SK-N-SH treated with all-trans-retinoic acid at 6 μM for 48 hours (cell line): ENCODE measurements at regions not wholly inside any gene's neighbourhood (a gene's known extent, or its start where the extent isn't known, plus 50 kb on each side); places are given as distances from the start of the nearest gene placed in this dataset.

ENCODE experiments used
- ATAC-seq: fragments of 200-7000 bp; cut with Tn5 transposase; 3 replicates; pipeline ENCODE4 v1.9.1; 2020; ENCODE audit warnings: mild to moderate bottlenecking, moderate library complexity
- BACH2 ChIP-seq: fragments of 250-450 bp; sonication (Bioruptor Pico); IDR thresholded peaks from 2 replicates; pipeline ENCODE4 v1.9.0; 2021; ENCODE audit warnings: mild to moderate bottlenecking, borderline replicate concordance
- ESRRG ChIP-seq: fragments of 250-450 bp; sonication (Bioruptor Pico); IDR thresholded peaks from 2 replicates; pipeline ENCODE4 v1.6.1; 2021; ENCODE audit warnings: mild to moderate bottlenecking
- GLIS3 ChIP-seq: fragments of 250-450 bp; sonication (Bioruptor Pico); IDR thresholded peaks from 2 replicates; pipeline ENCODE4 v1.5.0; 2020; ENCODE audit warnings: mild to moderate bottlenecking, moderate library complexity
- ISL1 ChIP-seq: fragments of 250-450 bp; sonication (Bioruptor Pico); IDR thresholded peaks from 2 replicates; pipeline ENCODE4 v2.1.2; 2022; ENCODE audit warnings: mild to moderate bottlenecking, moderate library complexity
- OSR1 ChIP-seq: fragments of 250-450 bp; sonication (Bioruptor Pico); IDR thresholded peaks from 2 replicates; pipeline ENCODE4 v1.8.0; 2022; ENCODE audit warnings: moderate library complexity, mild to moderate bottlenecking, inconsistent platforms
- PPARA ChIP-seq: fragments of 250-450 bp; sonication (Bioruptor Pico); IDR thresholded peaks from 2 replicates; pipeline ENCODE4 v1.5.0; 2020; ENCODE audit warnings: mild to moderate bottlenecking, borderline replicate concordance
- RARB ChIP-seq: fragments of 250-450 bp; sonication (Bioruptor Pico); IDR thresholded peaks from 2 replicates; pipeline ENCODE4 v1.8.0; 2021; ENCODE audit warnings: mild to moderate bottlenecking, moderate library complexity
- SNAI2 ChIP-seq: fragments of 250-450 bp; sonication (Bioruptor Pico); IDR thresholded peaks from 2 replicates; pipeline ENCODE4 v1.5.0; 2020; ENCODE audit warnings: mild to moderate bottlenecking, moderate library complexity
- TCF4 ChIP-seq: fragments of 250-450 bp; sonication (Bioruptor Pico); IDR thresholded peaks from 2 replicates; pipeline ENCODE4 v1.8.0; 2021; ENCODE audit warnings: mild to moderate bottlenecking, moderate library complexity, borderline replicate concordance
- TOX ChIP-seq: fragments of 250-450 bp; sonication (Bioruptor Pico); IDR thresholded peaks from 2 replicates; pipeline ENCODE4 v1.8.0; 2021; ENCODE audit warnings: mild to moderate bottlenecking, moderate library complexity, borderline replicate concordance
- TSHZ2 ChIP-seq: fragments of 250-450 bp; sonication (Bioruptor Pico); IDR thresholded peaks from 2 replicates; pipeline ENCODE4 v1.5.0; 2020; ENCODE audit warnings: mild to moderate bottlenecking, moderate library complexity
- ZC3H10 ChIP-seq: fragments of 250-450 bp; sonication (Bioruptor Pico); IDR thresholded peaks from 2 replicates; pipeline ENCODE4 v1.5.1; 2021; ENCODE audit warnings: mild to moderate bottlenecking, moderate library complexity
- ZFP3 ChIP-seq: fragments of 250-450 bp; sonication (Bioruptor Pico); IDR thresholded peaks from 2 replicates; pipeline ENCODE4 v1.5.0; 2020; ENCODE audit warnings: mild to moderate bottlenecking, moderate library complexity
- ZFP30 ChIP-seq: fragments of 450-650 bp; formaldehyde crosslinking; IDR thresholded peaks from 2 replicates; pipeline ENCODE4 v1.5.0; 2022; ENCODE audit warnings: mild to moderate bottlenecking, moderate library complexity
- ZNF565 ChIP-seq: fragments of 450-650 bp; formaldehyde crosslinking; conservative IDR thresholded peaks from 2 replicates; pipeline ENCODE4 v1.5.0; 2020; ENCODE audit warnings: low read depth, mild to moderate bottlenecking, moderate library complexity
- ZNF70 ChIP-seq: fragments of 450-650 bp; formaldehyde crosslinking; IDR thresholded peaks from 2 replicates; pipeline ENCODE4 v1.5.0; 2020; ENCODE audit warnings: mild to moderate bottlenecking, moderate library complexity
- ZNF8 ChIP-seq: fragments of 450-650 bp; formaldehyde crosslinking; IDR thresholded peaks from 2 replicates; pipeline ENCODE4 v1.5.0; 2020; ENCODE audit warnings: mild to moderate bottlenecking, moderate library complexity
- TF ChIP-seq, protein P1 (sequence below): fragments of 250-450 bp; sonication (Bioruptor Pico); IDR thresholded peaks from 2 replicates; pipeline ENCODE4 v1.8.0; 2021; ENCODE audit warnings: low read depth, mild to moderate bottlenecking, moderate library complexity, borderline replicate concordance
- TF ChIP-seq, protein P2 (sequence below): fragments of 250-450 bp; sonication (Bioruptor Pico); IDR thresholded peaks from 2 replicates; pipeline ENCODE4 v1.5.1; 2021; ENCODE audit warnings: mild to moderate bottlenecking, moderate library complexity
- TF ChIP-seq, protein P3 (sequence below): fragments of 250-450 bp; sonication (Bioruptor Pico); IDR thresholded peaks from 2 replicates; pipeline ENCODE4 v1.5.1; 2020; ENCODE audit warnings: low read depth, mild to moderate bottlenecking, moderate library complexity
- TF ChIP-seq, protein P4 (sequence below): fragments of 250-450 bp; sonication (Bioruptor Pico); IDR thresholded peaks from 2 replicates; pipeline ENCODE4 v1.8.0; 2020; ENCODE audit warnings: mild to moderate bottlenecking, moderate library complexity, borderline replicate concordance

- no peak for ATAC-seq
- no peak for TF ChIP-seq OSR1 (CRISPR knock-in tag)
- TF ChIP-seq, protein P1, sequence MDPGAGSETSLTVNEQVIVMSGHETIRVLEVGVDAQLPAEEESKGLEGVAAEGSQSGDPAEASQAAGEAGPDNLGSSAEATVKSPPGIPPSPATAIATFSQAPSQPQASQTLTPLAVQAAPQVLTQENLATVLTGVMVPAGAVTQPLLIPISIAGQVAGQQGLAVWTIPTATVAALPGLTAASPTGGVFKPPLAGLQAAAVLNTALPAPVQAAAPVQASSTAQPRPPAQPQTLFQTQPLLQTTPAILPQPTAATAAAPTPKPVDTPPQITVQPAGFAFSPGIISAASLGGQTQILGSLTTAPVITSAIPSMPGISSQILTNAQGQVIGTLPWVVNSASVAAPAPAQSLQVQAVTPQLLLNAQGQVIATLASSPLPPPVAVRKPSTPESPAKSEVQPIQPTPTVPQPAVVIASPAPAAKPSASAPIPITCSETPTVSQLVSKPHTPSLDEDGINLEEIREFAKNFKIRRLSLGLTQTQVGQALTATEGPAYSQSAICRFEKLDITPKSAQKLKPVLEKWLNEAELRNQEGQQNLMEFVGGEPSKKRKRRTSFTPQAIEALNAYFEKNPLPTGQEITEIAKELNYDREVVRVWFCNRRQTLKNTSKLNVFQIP (CRISPR knock-in tag), result no peak
- TF ChIP-seq, protein P2, sequence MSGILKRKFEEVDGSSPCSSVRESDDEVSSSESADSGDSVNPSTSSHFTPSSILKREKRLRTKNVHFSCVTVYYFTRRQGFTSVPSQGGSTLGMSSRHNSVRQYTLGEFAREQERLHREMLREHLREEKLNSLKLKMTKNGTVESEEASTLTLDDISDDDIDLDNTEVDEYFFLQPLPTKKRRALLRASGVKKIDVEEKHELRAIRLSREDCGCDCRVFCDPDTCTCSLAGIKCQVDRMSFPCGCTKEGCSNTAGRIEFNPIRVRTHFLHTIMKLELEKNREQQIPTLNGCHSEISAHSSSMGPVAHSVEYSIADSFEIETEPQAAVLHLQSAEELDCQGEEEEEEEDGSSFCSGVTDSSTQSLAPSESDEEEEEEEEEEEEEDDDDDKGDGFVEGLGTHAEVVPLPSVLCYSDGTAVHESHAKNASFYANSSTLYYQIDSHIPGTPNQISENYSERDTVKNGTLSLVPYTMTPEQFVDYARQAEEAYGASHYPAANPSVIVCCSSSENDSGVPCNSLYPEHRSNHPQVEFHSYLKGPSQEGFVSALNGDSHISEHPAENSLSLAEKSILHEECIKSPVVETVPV (CRISPR knock-in tag), result no peak
- TF ChIP-seq ESRRG (CRISPR knock-in tag), result no peak
- TF ChIP-seq TSHZ2 (CRISPR knock-in tag), result no peak
- TF ChIP-seq, protein P3, sequence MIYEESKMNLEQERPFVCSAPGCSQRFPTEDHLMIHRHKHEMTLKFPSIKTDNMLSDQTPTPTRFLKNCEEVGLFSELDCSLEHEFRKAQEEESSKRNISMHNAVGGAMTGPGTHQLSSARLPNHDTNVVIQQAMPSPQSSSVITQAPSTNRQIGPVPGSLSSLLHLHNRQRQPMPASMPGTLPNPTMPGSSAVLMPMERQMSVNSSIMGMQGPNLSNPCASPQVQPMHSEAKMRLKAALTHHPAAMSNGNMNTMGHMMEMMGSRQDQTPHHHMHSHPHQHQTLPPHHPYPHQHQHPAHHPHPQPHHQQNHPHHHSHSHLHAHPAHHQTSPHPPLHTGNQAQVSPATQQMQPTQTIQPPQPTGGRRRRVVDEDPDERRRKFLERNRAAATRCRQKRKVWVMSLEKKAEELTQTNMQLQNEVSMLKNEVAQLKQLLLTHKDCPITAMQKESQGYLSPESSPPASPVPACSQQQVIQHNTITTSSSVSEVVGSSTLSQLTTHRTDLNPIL (CRISPR knock-in tag), result no peak
- TF ChIP-seq, protein P4, sequence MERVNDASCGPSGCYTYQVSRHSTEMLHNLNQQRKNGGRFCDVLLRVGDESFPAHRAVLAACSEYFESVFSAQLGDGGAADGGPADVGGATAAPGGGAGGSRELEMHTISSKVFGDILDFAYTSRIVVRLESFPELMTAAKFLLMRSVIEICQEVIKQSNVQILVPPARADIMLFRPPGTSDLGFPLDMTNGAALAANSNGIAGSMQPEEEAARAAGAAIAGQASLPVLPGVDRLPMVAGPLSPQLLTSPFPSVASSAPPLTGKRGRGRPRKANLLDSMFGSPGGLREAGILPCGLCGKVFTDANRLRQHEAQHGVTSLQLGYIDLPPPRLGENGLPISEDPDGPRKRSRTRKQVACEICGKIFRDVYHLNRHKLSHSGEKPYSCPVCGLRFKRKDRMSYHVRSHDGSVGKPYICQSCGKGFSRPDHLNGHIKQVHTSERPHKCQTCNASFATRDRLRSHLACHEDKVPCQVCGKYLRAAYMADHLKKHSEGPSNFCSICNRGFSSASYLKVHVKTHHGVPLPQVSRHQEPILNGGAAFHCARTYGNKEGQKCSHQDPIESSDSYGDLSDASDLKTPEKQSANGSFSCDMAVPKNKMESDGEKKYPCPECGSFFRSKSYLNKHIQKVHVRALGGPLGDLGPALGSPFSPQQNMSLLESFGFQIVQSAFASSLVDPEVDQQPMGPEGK (CRISPR knock-in tag), result no peak
- TF ChIP-seq SNAI2, result no peak
- no peak for TF ChIP-seq ZFP3 (CRISPR knock-in tag)
- no peak for TF ChIP-seq ZNF565 (CRISPR knock-in tag)
- no peak for TF ChIP-seq PPARA (CRISPR knock-in tag)
- no peak for TF ChIP-seq ZC3H10 (CRISPR knock-in tag)
- TF ChIP-seq ZFP30, result no peak
- TF ChIP-seq, all 23 proteins: peak for 0
Measured at GRCh38 chr19:29372921-29373797, 152.6 kb upstream of the VSTM2B start.

GRCh38 chr19:29375429-29376119 is 150.2 kb upstream of the VSTM2B start:
- no peak for ATAC-seq
- TF ChIP-seq ZNF8 (CRISPR knock-in tag), result no peak
- TF ChIP-seq TSHZ2 (CRISPR knock-in tag), result no peak
- TF ChIP-seq, protein P1 (CRISPR knock-in tag), result no peak
- TF ChIP-seq, protein P4 (CRISPR knock-in tag), result no peak
- TF ChIP-seq ZC3H10 (CRISPR knock-in tag), result no peak
- no peak for TF ChIP-seq SNAI2
- no peak for TF ChIP-seq GLIS3 (CRISPR knock-in tag)
- TF ChIP-seq ZNF70 (CRISPR knock-in tag), result no peak
- TF ChIP-seq ZFP30, result no peak
- no peak for TF ChIP-seq TCF4 (CRISPR knock-in tag)
- TF ChIP-seq OSR1 (CRISPR knock-in tag), result no peak
- no peak for TF ChIP-seq ZFP3 (CRISPR knock-in tag)
- no peak for TF ChIP-seq BACH2 (CRISPR knock-in tag)
- TF ChIP-seq TOX, result no peak
- TF ChIP-seq ISL1 (CRISPR knock-in tag), result no peak
- TF ChIP-seq RARB (CRISPR knock-in tag), result no peak
- no peak for TF ChIP-seq ESRRG (CRISPR knock-in tag)
